ENCODE measurements at regions not wholly inside any gene's neighbourhood (a gene's known extent, or its start where the extent isn't known, plus 50 kb on each side); places are given as distances from the start of the nearest gene placed in this dataset.
A peak's percentile ranks its signal among the peaks of the same experiment; 100 is the strongest.
"Not testable (repeated sequence)": the region's sequence is repeated elsewhere in the genome, so short reads cannot be mapped to it uniquely, and the experiment has no call there.

GRCh38 chr20:11976966-11977365 lies 59.3 kb downstream of the BTBD3 start:
- no peak for DNase-seq (ENCODE audit: low spot score)

- no peak for DNase-seq (ENCODE audit: low spot score)
Measured at GRCh38 chr20:11978496-11978895, 60.8 kb downstream of the BTBD3 start.

GRCh38 chr20:11979306-11979990 lies 61.8 kb downstream of the BTBD3 start:
- DNase-seq (ENCODE audit: low spot score), result no peak

GRCh38 chr20:11980263-11980662 lies 62.6 kb downstream of the BTBD3 start:
- DNase-seq (ENCODE audit: low spot score), result no peak

- DNase-seq (ENCODE audit: low spot score), result no peak
Measured at GRCh38 chr20:11981366-11981947, 63.8 kb downstream of the BTBD3 start.

- no peak for DNase-seq (ENCODE audit: low spot score)
Measured at GRCh38 chr20:11982289-11982954, 64.7 kb downstream of the BTBD3 start.

- no peak for DNase-seq (ENCODE audit: low spot score)
Measured at GRCh38 chr20:11982955-11983470, 65.3 kb downstream of the BTBD3 start.

- no peak for DNase-seq (ENCODE audit: low spot score)
Measured at GRCh38 chr20:11986954-11987353, 69.3 kb downstream of the BTBD3 start.

GRCh38 chr20:11987526-11987925 lies 69.8 kb downstream of the BTBD3 start:
- DNase-seq (ENCODE audit: low spot score), result no peak

GRCh38 chr20:11989018-11989771 lies 71.5 kb downstream of the BTBD3 start:
- DNase-seq (ENCODE audit: low spot score), result no peak

- no peak for DNase-seq (ENCODE audit: low spot score)
Measured at GRCh38 chr20:11992426-11992825, 74.7 kb downstream of the BTBD3 start.

- DNase-seq (ENCODE audit: low spot score), result no peak
Measured at GRCh38 chr20:11993886-11994461, 76.3 kb downstream of the BTBD3 start.

- DNase-seq (ENCODE audit: low spot score), result no peak
Measured at GRCh38 chr20:11995805-11996567, 78.3 kb downstream of the BTBD3 start.

GRCh38 chr20:12004776-12005175 lies 87.1 kb downstream of the BTBD3 start:
- DNase-seq (ENCODE audit: low spot score), result not testable (repeated sequence)

- DNase-seq (ENCODE audit: low spot score), result peak; percentile 17
Measured at GRCh38 chr20:12012241-12013222, 94.8 kb downstream of the BTBD3 start.

- no peak for DNase-seq (ENCODE audit: low spot score)
Measured at GRCh38 chr20:12014276-12014675, 96.6 kb downstream of the BTBD3 start.

GRCh38 chr20:12014736-12015135 lies 97.0 kb downstream of the BTBD3 start:
- DNase-seq (ENCODE audit: low spot score), result no peak

GRCh38 chr20:12016291-12016690 lies 98.6 kb downstream of the BTBD3 start:
- DNase-seq (ENCODE audit: low spot score), result no peak

GRCh38 chr20:12019715-12020114 lies 102.0 kb downstream of the BTBD3 start:
- DNase-seq (ENCODE audit: low spot score), result no peak

- no peak for DNase-seq (ENCODE audit: low spot score)
Measured at GRCh38 chr20:12020846-12021245, 103.2 kb downstream of the BTBD3 start.

Data from hematopoietic multipotent progenitor cell treated with erythropoietin and hydrocortisone succinate and interleukin-3 and kit ligand, for 15 days (in vitro differentiated cells).